Thymus (tissue), 11 donors: ENCODE measurements at regions not wholly inside any gene's neighbourhood (a gene's known extent, or its start where the extent isn't known, plus 50 kb on each side); places are given as distances from the start of the nearest gene placed in this dataset.
"Not testable (repeated sequence)": the region's sequence is repeated elsewhere in the genome, so short reads cannot be mapped to it uniquely, and the experiment has no call there.

Source experiments
- DNase-seq, 9 donors: peaks; one replicate each; pipeline ENCODE4 v3.0.0-alpha.2; 2013; ENCODE audit warnings: low spot score in 9 of 9, low read depth in 6 of 9, missing footprints in 1 of 9
- H3K27ac ChIP-seq, 2 donors: one replicate each; pipeline ENCODE4 v1.5.1; 2013; ENCODE audit warnings: control low read depth in 1 of 2, low read depth in 1 of 2, low read length in 1 of 2, mild to moderate bottlenecking in 1 of 2, moderate library complexity in 1 of 2
- H3K27me3 ChIP-seq, 2 donors: one replicate each; pipeline ENCODE4 v1.5.1; 2013; ENCODE audit warnings: low read length in 1 of 2; ENCODE audit not compliant: control insufficient read depth in 2 of 2, insufficient read depth in 1 of 2
- H3K36me3 ChIP-seq, 2 donors: one replicate each; pipeline ENCODE4 v1.5.1; 2013; ENCODE audit warnings: low read length in 1 of 2, mild to moderate bottlenecking in 1 of 2, moderate library complexity in 1 of 2; ENCODE audit not compliant: control insufficient read depth in 2 of 2, insufficient read depth in 2 of 2
- H3K4me1 ChIP-seq, 2 donors: one replicate each; pipeline ENCODE4 v1.5.1; 2013; ENCODE audit warnings: low read length in 2 of 2; ENCODE audit not compliant: control insufficient read depth in 2 of 2, insufficient read depth in 2 of 2
- H3K4me3 ChIP-seq, 2 donors: one replicate each; pipeline ENCODE4 v1.5.1; 2013; ENCODE audit warnings: low read length in 2 of 2, control low read depth in 1 of 2, mild to moderate bottlenecking in 1 of 2
- H3K9me3 ChIP-seq, 2 donors: one replicate each; pipeline ENCODE4 v1.5.1; 2013; ENCODE audit warnings: low read length in 1 of 2, mild to moderate bottlenecking in 1 of 2; ENCODE audit not compliant: control insufficient read depth in 2 of 2, insufficient read depth in 1 of 2
- WGBS: extraction: QIAGEN DNeasy Blood & Tissue Kit; methylation state at CpG from one replicate; pipeline ENCODE4 v1.1.7; 2013; 5-methylcytosine and 5-hydroxymethylcytosine counted together
- donor health status: healthy.

GRCh38 chr5:166127766-166128570 is 2163.5 kb upstream of the WWC1 start:
- H3K4me1 ChIP-seq, result no peaks in the 10 kb centered on the region
- no peak overlapping the region for H3K27ac ChIP-seq
- H3K27me3 ChIP-seq, result no peaks in the 10 kb centered on the region
- H3K9me3 ChIP-seq, result peaks cover 1 to 22% of the 10 kb centered on the region in 2 donors
- no peaks in the 10 kb centered on the region for H3K36me3 ChIP-seq
- DNase-seq, result no peak
- 94% methylated on average over 10 of the region's 10 CpGs for WGBS
- H3K4me3 ChIP-seq, result no peak overlapping the region

GRCh38 chr5:166145107-166145506 is 2146.3 kb upstream of the WWC1 start:
- H3K27me3 ChIP-seq, DNase-seq, H3K27ac ChIP-seq, H3K9me3 ChIP-seq, H3K36me3 ChIP-seq, H3K4me3 ChIP-seq, H3K4me1 ChIP-seq: not testable (repeated sequence)
- 90% methylated on average over 12 of the region's 17 CpGs for WGBS

- no peak for DNase-seq
- Histone ChIP-seq H3K27ac (no peak overlapping the region), H3K27me3 (no peaks in the 10 kb centered on the region), H3K4me3 (no peak overlapping the region), H3K9me3 (no peaks in the 10 kb centered on the region), H3K4me1 (no peaks in the 10 kb centered on the region), H3K36me3 (no peaks in the 10 kb centered on the region)
- WGBS, result 52% methylated on average over 3 of the region's 3 CpGs
These were observed 2127.3 kb upstream of the WWC1 start for GRCh38 chr5:166163996-166164610.

GRCh38 chr5:166165596-166165995 is 2125.8 kb upstream of the WWC1 start:
- DNase-seq, result no peak

GRCh38 chr5:166166071-166166470 is 2125.4 kb upstream of the WWC1 start:
- no peaks in the 10 kb centered on the region for H3K9me3 ChIP-seq
- H3K36me3 ChIP-seq, result no peaks in the 10 kb centered on the region
- no peak for DNase-seq
- WGBS, result 49% methylated on average over 5 of the region's 5 CpGs
- no peaks in the 10 kb centered on the region for H3K4me1 ChIP-seq
- H3K4me3 ChIP-seq, result no peak overlapping the region
- no peaks in the 10 kb centered on the region for H3K27me3 ChIP-seq
- H3K27ac ChIP-seq, result no peak overlapping the region

More at GRCh38 chr5:166165596-166165995, 2125.8 kb upstream of the WWC1 start:
- WGBS, result 56% methylated on average over 4 of the region's 4 CpGs
- Histone ChIP-seq H3K27ac (no peak overlapping the region), H3K9me3 (no peaks in the 10 kb centered on the region), H3K4me3 (no peak overlapping the region), H3K36me3 (no peaks in the 10 kb centered on the region), H3K27me3 (no peaks in the 10 kb centered on the region), H3K4me1 (no peaks in the 10 kb centered on the region)

GRCh38 chr5:166172597-166172996 is 2118.8 kb upstream of the WWC1 start:
- H3K4me3 ChIP-seq, result no peak overlapping the region
- WGBS, result 78% methylated on average over 4 of the region's 4 CpGs
- no peak for DNase-seq
- H3K9me3 ChIP-seq, result peaks cover 0 to 5% of the 10 kb centered on the region in 2 donors
- H3K27me3 ChIP-seq, result no peaks in the 10 kb centered on the region
- H3K27ac ChIP-seq, result no peak overlapping the region
- no peaks in the 10 kb centered on the region for H3K36me3 ChIP-seq
- H3K4me1 ChIP-seq, result no peaks in the 10 kb centered on the region

- Histone ChIP-seq H3K27ac (no peak overlapping the region), H3K4me3 (no peak overlapping the region), H3K9me3 (peaks cover 0 to 5% of the 10 kb centered on the region in 2 donors), H3K4me1 (no peaks in the 10 kb centered on the region), H3K27me3 (no peaks in the 10 kb centered on the region), H3K36me3 (no peaks in the 10 kb centered on the region)
- 72% methylated on average over 8 of the region's 8 CpGs for WGBS
- no peak for DNase-seq
These were observed 2112.9 kb upstream of the WWC1 start for GRCh38 chr5:166178411-166179080.

GRCh38 chr5:166185185-166185584 is 2106.3 kb upstream of the WWC1 start:
- no peaks in the 10 kb centered on the region for H3K36me3 ChIP-seq

More at GRCh38 chr5:166185185-166185584, 2106.3 kb upstream of the WWC1 start:
- Histone ChIP-seq H3K27ac (no peak overlapping the region), H3K4me1 (no peaks in the 10 kb centered on the region), H3K27me3 (no peaks in the 10 kb centered on the region), H3K9me3 (no peaks in the 10 kb centered on the region), H3K4me3 (no peak overlapping the region)
- WGBS, result 82% methylated on average over 10 of the region's 10 CpGs
- no peak for DNase-seq
